A172 (cell line): ENCODE measurements at regions not wholly inside any gene's neighbourhood (a gene's known extent, or its start where the extent isn't known, plus 50 kb on each side); places are given as distances from the start of the nearest gene placed in this dataset.

Source experiments
- DNase-seq: peaks from one replicate; pipeline ENCODE4 v3.0.0-alpha.2; 2015; ENCODE audit warnings: low spot score

DNA sequence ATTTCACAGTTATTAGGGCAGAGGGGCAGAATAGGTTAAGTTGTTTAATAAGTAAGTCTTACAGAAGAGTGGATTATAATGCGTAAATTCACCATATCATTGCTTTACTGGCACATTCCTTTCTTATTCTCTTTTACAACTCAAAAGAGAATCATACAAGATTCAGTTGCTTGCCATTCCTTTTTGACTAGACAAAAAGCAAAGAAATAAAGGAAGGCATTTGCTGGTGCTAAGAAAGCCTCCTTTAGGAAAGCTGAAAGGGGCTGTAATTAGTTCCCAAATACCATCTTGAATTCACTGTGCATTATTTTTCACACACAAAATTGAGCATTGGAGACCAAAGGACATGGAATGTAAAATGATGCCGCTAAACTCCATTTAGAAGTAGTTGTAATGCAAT is 499.3 kb downstream of the NXPH1 start:
- no peak for DNase-seq

DNA sequence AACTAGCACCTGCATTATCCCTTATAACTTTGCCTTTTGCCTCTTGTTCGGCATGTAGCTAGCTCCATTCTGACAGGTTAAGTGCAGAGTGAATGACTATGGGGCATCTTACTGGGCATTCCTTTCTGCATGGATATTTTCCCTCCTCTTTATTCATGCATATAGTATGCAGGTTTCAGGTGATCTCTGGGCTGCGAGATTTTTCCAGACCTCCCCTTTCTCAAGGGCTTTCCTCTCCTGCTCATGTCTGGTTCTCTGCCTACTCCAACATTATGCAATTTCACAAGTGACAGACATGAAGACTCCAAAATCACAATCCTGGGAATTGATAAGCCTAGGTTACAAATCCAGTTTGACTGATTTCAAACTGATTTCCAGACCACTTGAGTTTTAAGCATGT is 503.8 kb downstream of the NXPH1 start:
- DNase-seq = no peak

GRCh38 chr7:8938044-8938805 is 504.8 kb downstream of the NXPH1 start:
- no peak for DNase-seq

GRCh38 chr7:8939446-8939845 is 506.0 kb downstream of the NXPH1 start:
- DNase-seq = no peak

- no peak for DNase-seq
These were observed 530.3 kb downstream of the NXPH1 start for GRCh38 chr7:8963722-8964121.

DNA sequence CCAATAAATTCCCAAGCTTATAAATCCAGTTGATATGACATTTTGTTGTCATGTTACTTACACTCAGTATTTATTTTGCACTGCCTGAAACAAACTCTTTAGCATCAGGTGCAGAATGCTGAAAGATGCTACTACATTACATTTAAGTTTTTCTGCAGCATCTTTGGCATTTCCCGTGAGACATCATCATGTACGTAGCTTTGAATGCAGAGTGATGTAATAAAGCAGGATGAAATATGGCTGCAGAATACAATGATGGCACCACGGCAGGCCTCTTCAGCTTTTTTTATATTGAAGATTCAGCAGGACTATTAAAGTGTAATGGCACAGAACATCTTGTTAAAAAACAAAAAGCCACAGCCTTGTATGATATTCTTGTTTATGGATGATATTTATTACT is 531.8 kb downstream of the NXPH1 start:
- DNase-seq = no peak

- no peak for DNase-seq
These were observed 540.2 kb downstream of the NXPH1 start for GRCh38 chr7:8973601-8974000.

DNA sequence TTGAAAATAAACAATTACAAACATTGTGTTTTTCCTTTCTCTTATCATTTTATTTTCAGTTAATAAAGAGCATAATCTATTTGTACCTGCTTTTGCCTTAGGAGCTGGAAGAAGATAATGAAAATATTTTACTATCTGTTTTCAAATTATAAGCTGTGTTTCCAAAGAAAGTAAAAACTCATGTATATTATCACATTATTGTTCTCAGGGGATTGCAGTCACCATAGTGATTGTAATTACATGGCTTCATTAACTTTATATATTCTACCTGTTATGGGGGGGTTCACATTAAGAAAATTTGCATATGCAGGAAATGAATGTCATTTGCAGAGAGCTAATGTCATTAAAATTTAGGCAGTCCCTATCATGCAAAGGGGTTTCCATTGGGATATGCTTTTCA is 542.3 kb downstream of the NXPH1 start:
- no peak for DNase-seq

GRCh38 chr7:8982338-8982992 is 549.1 kb downstream of the NXPH1 start:
- DNase-seq = no peak

DNA sequence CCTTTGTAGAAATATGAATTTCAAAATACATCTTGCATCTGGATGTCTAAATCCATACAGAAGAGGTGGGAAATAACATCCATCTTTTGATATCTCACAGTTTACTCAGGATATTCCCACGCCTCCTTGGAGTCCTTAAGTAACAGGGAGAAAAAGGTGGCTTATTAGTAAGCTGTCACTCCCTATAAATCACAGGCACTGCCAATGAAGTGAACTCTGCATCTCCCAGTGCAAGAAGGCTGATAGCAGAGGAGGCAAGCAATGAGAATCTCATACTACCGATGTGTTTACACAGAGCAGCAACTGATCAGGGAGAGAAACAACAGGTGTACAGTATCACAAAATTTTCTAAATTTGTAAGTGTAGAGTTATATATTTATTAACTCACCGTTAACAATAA is 551.8 kb downstream of the NXPH1 start:
- no peak for DNase-seq

GRCh38 chr7:8988267-8988666 is 554.9 kb downstream of the NXPH1 start:
- DNase-seq = no peak

- no peak for DNase-seq
These were observed 557.8 kb downstream of the NXPH1 start for GRCh38 chr7:8991159-8991558.

GRCh38 chr7:8998762-8999161 is 565.4 kb downstream of the NXPH1 start:
- DNase-seq = no peak

- DNase-seq = no peak
These were observed 580.5 kb downstream of the NXPH1 start for GRCh38 chr7:9013940-9014339.

DNA sequence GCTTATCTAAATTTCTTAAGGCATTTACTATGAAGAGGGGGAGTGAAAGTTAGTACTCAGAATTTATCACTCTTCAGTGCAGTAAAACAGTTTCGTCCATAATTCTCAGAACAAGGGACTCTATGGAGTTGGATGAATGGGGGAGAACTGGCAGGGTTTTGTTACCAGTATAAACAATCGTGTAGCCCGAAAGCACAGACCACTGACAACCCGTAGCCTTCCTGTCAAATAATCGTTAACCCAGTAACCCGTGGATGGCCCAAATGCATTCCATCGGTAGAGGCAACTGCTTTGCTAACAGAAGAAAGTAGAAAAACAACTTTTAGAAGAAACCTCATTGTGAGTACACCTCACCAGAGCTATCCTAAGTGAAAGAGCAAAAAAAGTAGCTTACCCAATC is 583.9 kb downstream of the NXPH1 start:
- DNase-seq = no peak

DNA sequence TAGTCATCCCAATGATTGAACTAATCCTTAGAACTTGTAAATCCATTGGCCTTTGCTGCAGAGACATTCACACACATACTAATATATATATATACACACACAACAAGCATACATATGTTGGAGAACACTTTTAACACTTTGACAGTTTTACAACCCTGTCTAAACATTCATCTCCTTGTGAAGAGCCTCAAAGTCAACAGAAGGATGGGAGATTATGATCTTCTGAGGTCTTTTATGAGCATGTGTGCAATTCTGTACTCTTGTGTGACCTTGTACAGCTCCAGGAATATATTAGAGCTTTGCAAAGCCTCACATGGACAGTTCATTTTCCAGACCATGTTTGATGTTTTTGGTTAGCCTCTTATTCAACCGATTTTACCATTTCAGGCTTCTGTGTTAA is 589.0 kb downstream of the NXPH1 start:
- no peak for DNase-seq

- DNase-seq = no peak
These were observed 590.4 kb downstream of the NXPH1 start for GRCh38 chr7:9023675-9024294.

DNA sequence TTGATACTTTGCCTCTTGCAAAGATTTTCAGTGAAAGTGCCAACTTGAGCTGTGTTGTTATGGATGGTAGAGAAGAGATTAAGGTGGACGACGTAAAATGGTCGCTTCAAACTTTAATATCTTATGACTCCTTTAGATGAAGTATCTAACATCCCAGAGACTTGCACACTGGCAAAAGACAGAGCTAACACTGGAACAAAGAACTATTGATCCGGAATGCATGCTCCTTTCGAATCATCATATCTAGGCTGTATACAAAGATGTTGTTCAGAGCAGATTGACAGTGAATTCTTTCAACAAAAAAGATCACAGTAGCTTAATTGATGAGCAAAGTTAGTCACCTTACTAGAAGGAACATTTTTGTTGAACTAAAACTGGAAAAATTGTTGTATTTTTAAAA is 592.7 kb downstream of the NXPH1 start:
- no peak for DNase-seq

- DNase-seq = no peak
These were observed 594.6 kb downstream of the NXPH1 start for GRCh38 chr7:9028012-9028411.

DNA sequence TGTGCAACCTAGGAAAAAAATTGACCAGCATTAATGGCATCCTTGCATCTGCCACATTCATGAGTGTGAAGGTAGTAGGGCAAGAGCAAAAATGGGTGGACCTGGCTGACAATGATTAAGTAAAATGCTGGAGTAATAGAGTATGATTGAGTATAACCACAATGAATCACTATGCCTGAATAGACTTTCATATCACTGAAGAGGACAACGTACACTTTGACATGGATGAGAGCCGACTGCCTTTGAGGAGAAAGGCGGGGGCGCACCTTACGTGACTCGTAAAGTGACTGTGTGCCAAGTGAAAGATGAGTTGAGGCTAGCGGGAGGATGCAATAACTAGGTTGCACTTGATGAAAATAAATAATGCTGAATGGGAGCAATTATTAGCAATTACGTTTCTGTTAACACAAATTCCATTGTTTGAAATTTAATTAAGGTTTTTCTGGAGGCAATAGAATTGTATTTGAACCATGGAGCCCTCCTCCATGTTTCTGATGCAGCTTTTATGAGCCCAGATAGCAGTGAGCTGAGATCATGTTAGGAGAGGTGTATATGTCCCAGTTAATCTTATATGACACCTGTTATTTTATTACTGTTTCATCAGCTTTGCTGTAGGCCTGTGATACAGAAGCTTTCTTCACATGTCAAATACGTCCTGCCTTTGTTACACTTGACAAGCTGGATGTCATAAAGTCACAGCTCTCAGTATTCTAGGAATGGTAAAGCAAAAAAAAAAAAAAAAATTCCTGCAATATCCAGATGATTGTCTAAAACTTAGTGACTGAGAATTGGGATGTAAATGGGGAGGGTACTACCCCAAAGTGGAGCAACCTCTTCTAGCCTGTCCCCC is 596.5 kb downstream of the NXPH1 start:
- DNase-seq = peak; percentile 6

GRCh38 chr7:9030976-9031375 is 597.6 kb downstream of the NXPH1 start:
- no peak for DNase-seq

- DNase-seq = no peak
These were observed 598.0 kb downstream of the NXPH1 start for GRCh38 chr7:9031386-9031785.
